ENCODE measurements at regions not wholly inside any gene's neighbourhood (a gene's known extent, or its start where the extent isn't known, plus 50 kb on each side); places are given as distances from the start of the nearest gene placed in this dataset.

DNA sequence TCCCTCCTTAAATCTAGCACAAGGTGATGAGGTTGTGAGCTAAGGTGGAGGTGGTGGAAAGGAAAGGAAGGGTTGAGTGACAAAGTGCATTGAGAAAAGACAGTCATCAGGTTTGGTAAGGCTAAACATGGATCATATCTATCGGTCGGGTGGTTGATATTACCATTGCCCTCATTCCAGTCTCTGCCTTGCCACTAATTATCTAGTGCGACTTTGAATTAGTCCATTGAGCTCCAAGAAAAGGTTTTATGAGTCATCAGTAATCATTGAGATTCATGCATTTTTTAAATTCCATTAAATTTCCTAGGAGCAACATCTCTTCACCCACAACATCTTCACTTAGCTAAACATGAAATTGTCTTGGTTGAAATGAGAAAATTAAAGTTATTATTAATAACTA lies 68.9 kb upstream of the FRMD4A start:
- Mint-ChIP-seq H3K4me3 (no peak overlapping the region), H3K4me1 (peaks cover 2% of the 10 kb centered on the region), H3K27ac (no peak overlapping the region), H3K36me3 (ENCODE audit: low read depth) (peaks cover 2% of the 10 kb centered on the region), H3K27me3 (peaks cover 16% of the 10 kb centered on the region)
- no peaks in the 10 kb centered on the region for H3K9me3 ChIP-seq (ENCODE audit: control insufficient read depth, low read length, poor library complexity, severe bottlenecking)
- ATAC-seq, result no peak
- DNase-seq, result no peak

DNA sequence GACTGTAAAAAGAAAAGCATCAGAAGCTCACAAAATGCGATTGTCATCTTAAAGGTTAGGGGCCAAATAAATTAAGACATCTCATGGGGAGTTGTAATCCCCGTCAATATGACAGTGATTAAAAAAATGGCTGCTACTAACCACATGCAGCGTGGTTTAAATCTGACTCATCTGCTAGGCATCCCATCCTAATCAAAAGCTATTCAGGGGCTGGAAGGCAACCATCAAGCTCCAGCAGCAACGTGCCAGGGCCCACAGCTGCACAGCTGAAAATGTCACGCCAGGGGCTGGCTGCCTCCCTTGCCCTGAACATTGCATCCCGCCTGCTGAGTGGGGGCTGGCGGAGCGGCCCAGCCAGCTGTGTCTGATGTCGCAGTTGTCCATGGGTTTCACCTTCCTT lies 66.3 kb upstream of the FRMD4A start:
- Mint-ChIP-seq H3K36me3 (ENCODE audit: low read depth) (peaks cover 2% of the 10 kb centered on the region), H3K27me3 (peaks cover 6% of the 10 kb centered on the region), H3K4me1 (no peaks in the 10 kb centered on the region), H3K27ac (no peak overlapping the region), H3K4me3 (no peak overlapping the region)
- ATAC-seq (no peak), DNase-seq (no peak)
- no peaks in the 10 kb centered on the region for H3K9me3 ChIP-seq (ENCODE audit: control insufficient read depth, low read length, poor library complexity, severe bottlenecking)

GRCh38 chr10:14396411-14397048 lies 65.8 kb upstream of the FRMD4A start:
- peaks cover 2% of the 10 kb centered on the region for H3K36me3 Mint-ChIP-seq (ENCODE audit: low read depth)
- peaks cover 6% of the 10 kb centered on the region for H3K27me3 Mint-ChIP-seq
- H3K4me1 Mint-ChIP-seq, result no peaks in the 10 kb centered on the region
- DNase-seq, result no peak
- no peak overlapping the region for H3K4me3 Mint-ChIP-seq
- no peak overlapping the region for H3K27ac Mint-ChIP-seq
- no peaks in the 10 kb centered on the region for H3K9me3 ChIP-seq (ENCODE audit: control insufficient read depth, low read length, poor library complexity, severe bottlenecking)
- ATAC-seq, result no peak

GRCh38 chr10:14394179-14394578 lies 63.5 kb upstream of the FRMD4A start:
- no peaks in the 10 kb centered on the region for H3K27me3 Mint-ChIP-seq
- no peak for DNase-seq
- no peak overlapping the region for H3K27ac Mint-ChIP-seq
- H3K4me3 Mint-ChIP-seq, result no peak overlapping the region
- peaks cover 11% of the 10 kb centered on the region for H3K4me1 Mint-ChIP-seq
- no peaks in the 10 kb centered on the region for H3K9me3 ChIP-seq (ENCODE audit: control insufficient read depth, low read length, poor library complexity, severe bottlenecking)
- no peak for ATAC-seq
- H3K36me3 Mint-ChIP-seq (ENCODE audit: low read depth), result no peaks in the 10 kb centered on the region

DNA sequence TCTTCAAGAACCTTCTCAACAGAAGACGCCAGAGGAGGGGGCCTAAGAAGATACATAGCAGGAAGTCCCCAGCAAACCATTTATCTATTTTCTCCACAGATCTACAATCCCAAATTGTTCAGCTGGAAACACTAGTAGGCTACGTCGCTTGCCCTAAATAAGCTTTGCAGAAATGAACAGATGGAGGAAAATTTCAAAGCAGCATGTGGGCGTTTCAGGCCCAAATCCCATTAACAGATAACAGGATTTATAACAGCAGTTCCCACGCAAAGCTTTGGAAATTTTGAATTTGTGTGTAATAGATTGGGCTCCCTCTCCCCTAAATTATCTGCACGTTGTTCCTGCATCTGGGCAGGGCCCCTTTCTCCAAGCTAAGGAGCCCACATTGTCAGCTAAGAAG lies 60.6 kb upstream of the FRMD4A start:
- H3K27me3 Mint-ChIP-seq, result peaks cover 5% of the 10 kb centered on the region
- H3K4me3 Mint-ChIP-seq, result no peak overlapping the region
- no peak for DNase-seq
- H3K4me1 Mint-ChIP-seq, result peaks cover 11% of the 10 kb centered on the region
- H3K9me3 ChIP-seq (ENCODE audit: control insufficient read depth, low read length, poor library complexity, severe bottlenecking), result no peaks in the 10 kb centered on the region
- ATAC-seq, result no peak
- no peaks in the 10 kb centered on the region for H3K36me3 Mint-ChIP-seq (ENCODE audit: low read depth)
- no peak overlapping the region for H3K27ac Mint-ChIP-seq

GRCh38 chr10:14389981-14390590 lies 59.4 kb upstream of the FRMD4A start:
- peaks cover 12% of the 10 kb centered on the region for H3K27me3 Mint-ChIP-seq
- H3K27ac Mint-ChIP-seq, result peak overlapping the region; percentile 14
- peak; percentile 52 for ATAC-seq
- H3K4me1 Mint-ChIP-seq, result peaks cover 19% of the 10 kb centered on the region
- H3K9me3 ChIP-seq (ENCODE audit: control insufficient read depth, low read length, poor library complexity, severe bottlenecking), result no peaks in the 10 kb centered on the region
- peak overlapping the region; percentile 25 for H3K4me3 Mint-ChIP-seq
- no peaks in the 10 kb centered on the region for H3K36me3 Mint-ChIP-seq (ENCODE audit: low read depth)
- DNase-seq, result no peak

DNA sequence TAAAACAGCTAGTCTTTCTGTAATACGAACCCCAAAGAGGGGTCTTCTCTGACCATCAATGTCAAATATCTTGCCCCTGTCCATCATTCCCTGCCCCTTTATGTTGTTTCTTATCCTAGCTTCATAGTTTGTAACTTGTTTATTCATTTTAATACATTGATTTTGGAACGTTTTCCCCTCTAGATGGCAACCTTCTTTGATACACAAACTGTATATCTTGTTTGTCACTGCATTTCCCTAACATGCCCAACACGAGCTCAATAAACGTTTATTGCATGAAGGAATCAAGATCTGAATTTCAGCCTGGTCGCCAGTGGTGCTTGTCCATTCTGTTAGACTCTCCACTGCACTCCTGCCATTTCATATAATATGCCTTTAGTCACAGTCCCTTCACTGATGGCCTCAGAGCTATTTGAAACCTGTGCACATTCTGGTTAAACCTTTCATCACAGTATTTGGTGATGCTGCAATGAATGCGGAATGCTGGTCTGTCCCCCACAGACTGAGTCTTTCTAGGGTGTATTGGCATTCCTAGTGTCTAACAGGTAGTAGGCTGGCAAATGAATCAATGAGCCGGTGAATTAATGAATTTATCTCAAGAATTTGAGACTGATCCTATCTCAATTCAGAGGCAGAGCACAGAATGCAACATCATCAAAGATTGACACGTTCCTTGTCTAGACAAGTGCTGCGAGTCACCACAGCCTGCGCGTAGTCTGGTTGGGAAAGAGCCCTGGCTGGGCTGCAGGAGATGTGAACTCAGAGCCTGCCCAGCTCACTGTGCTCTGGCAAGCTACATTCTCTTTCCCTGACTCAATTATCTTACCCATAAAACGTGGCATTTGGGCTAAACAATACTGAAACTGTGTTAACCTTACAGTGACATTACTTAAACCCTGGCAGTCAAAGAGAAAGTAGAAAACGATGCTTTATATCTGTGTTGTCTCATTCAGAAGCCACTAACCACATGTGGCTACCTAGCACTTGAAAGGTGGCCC lies 55.2 kb upstream of the FRMD4A start:
- DNase-seq, result no peak
- Mint-ChIP-seq H3K4me1 (peaks cover 36% of the 10 kb centered on the region), H3K4me3 (peak overlapping the region; percentile 15), H3K27me3 (peaks cover 33% of the 10 kb centered on the region), H3K36me3 (ENCODE audit: low read depth) (no peaks in the 10 kb centered on the region), H3K27ac (no peak overlapping the region)
- peak; percentile 33 for ATAC-seq
- no peaks in the 10 kb centered on the region for H3K9me3 ChIP-seq (ENCODE audit: control insufficient read depth, low read length, poor library complexity, severe bottlenecking)

GRCh38 chr10:14384915-14385314 lies 54.2 kb upstream of the FRMD4A start:
- Mint-ChIP-seq H3K4me3 (no peak overlapping the region), H3K27ac (no peak overlapping the region)

DNA sequence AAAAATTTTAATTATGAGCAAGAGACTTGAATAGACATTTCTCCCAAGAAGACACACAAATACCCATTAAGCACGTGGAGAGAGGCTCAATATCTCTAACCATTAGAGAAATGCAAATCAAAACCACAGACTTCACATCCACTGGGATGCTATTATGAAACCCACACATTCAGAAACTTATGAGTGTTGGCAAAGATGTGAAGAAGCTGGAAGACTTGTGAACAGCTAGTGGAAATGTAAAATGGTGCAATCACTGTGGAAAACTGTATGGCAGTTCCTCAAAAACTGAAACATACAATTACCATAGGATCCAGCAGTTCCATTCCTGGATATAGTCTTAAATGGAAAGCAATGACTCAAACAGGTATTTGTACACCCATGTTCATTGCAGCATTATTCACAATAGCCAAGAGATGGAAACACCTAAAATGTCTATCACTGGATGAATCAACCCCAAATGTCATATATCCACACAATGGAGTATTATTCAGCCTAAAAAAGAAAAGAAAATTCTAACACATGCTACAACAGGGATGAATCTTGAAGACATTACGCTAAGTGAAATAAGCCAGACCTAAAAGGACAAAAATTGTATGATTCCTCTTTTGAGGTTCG lies 53.5 kb upstream of the FRMD4A start:
- Mint-ChIP-seq H3K4me3 (no peak overlapping the region), H3K27ac (no peak overlapping the region), H3K27me3 (peaks cover 37% of the 10 kb centered on the region), H3K36me3 (ENCODE audit: low read depth) (no peaks in the 10 kb centered on the region), H3K4me1 (peaks cover 25% of the 10 kb centered on the region)
- no peaks in the 10 kb centered on the region for H3K9me3 ChIP-seq (ENCODE audit: control insufficient read depth, low read length, poor library complexity, severe bottlenecking)
- DNase-seq (no peak), ATAC-seq (no peak)

More at GRCh38 chr10:14384915-14385314, 54.2 kb upstream of the FRMD4A start:
- H3K27me3 Mint-ChIP-seq, result peaks cover 34% of the 10 kb centered on the region
- DNase-seq (no peak), ATAC-seq (no peak)
- H3K9me3 ChIP-seq (ENCODE audit: control insufficient read depth, low read length, poor library complexity, severe bottlenecking), result no peaks in the 10 kb centered on the region
- H3K4me1 Mint-ChIP-seq, result peaks cover 28% of the 10 kb centered on the region
- no peaks in the 10 kb centered on the region for H3K36me3 Mint-ChIP-seq (ENCODE audit: low read depth)

GRCh38 chr10:14383266-14383665 lies 52.5 kb upstream of the FRMD4A start:
- Mint-ChIP-seq H3K27ac (no peak overlapping the region), H3K36me3 (ENCODE audit: low read depth) (no peaks in the 10 kb centered on the region), H3K4me3 (no peak overlapping the region), H3K4me1 (peaks cover 25% of the 10 kb centered on the region), H3K27me3 (peaks cover 39% of the 10 kb centered on the region)
- H3K9me3 ChIP-seq (ENCODE audit: control insufficient read depth, low read length, poor library complexity, severe bottlenecking), result no peaks in the 10 kb centered on the region
- ATAC-seq (no peak), DNase-seq (no peak)

DNA sequence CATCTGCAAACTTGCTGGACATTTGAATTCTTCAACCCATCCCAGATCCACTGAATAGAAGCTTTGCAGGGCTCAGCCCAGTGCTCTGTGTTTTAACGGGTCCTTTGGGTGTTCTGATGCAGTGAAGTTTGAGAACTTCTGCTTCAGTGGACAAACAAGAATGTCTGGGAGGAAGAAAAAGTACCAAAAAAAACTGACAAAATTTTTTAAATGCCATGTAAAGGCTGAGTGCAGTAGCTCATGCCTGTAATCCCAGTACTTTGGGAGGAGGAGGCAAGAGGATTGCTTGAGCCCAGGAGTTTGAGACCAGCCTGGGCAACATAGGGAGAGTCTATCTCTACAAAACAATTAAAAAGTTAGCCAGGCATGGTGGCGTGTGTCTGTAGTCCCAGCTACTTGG lies 51.8 kb upstream of the FRMD4A start:
- Mint-ChIP-seq H3K36me3 (ENCODE audit: low read depth) (no peaks in the 10 kb centered on the region), H3K27me3 (peaks cover 43% of the 10 kb centered on the region), H3K27ac (no peak overlapping the region), H3K4me3 (no peak overlapping the region), H3K4me1 (peaks cover 25% of the 10 kb centered on the region)
- no peak for ATAC-seq
- no peak for DNase-seq
- H3K9me3 ChIP-seq (ENCODE audit: control insufficient read depth, low read length, poor library complexity, severe bottlenecking), result no peaks in the 10 kb centered on the region

GRCh38 chr10:14382022-14382421 lies 51.3 kb upstream of the FRMD4A start:
- H3K27ac Mint-ChIP-seq, result no peak overlapping the region
- no peaks in the 10 kb centered on the region for H3K36me3 Mint-ChIP-seq (ENCODE audit: low read depth)
- H3K9me3 ChIP-seq (ENCODE audit: control insufficient read depth, low read length, poor library complexity, severe bottlenecking), result no peaks in the 10 kb centered on the region
- ATAC-seq (peak; percentile 93), DNase-seq (peak in 1 of 3 donors; percentile 10)
- H3K4me3 Mint-ChIP-seq, result peak overlapping the region; percentile 15
- peaks cover 25% of the 10 kb centered on the region for H3K4me1 Mint-ChIP-seq
- H3K27me3 Mint-ChIP-seq, result peaks cover 49% of the 10 kb centered on the region

DNA sequence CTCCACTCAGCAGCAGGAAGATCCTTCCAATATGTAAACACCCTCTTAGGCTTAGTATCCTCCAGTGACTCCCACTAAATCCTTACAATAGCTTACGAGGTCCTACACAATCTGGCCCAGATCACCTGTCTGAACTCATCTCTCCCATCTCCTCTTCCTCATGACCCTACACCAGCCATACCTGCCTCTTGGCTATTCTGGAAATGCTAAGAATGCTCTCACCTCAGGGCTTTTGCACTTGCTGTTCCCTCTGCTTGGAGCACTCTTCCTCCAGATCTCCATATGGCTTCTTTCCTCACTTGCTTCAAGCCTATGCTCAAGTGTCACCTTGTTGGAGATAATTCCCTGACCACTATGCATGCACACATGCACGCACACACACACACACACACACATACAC lies 50.8 kb upstream of the FRMD4A start:
- ATAC-seq, result no peak
- H3K9me3 ChIP-seq (ENCODE audit: control insufficient read depth, low read length, poor library complexity, severe bottlenecking), result no peaks in the 10 kb centered on the region
- Mint-ChIP-seq H3K27ac (no peak overlapping the region), H3K4me3 (no peak overlapping the region), H3K27me3 (peaks cover 52% of the 10 kb centered on the region), H3K36me3 (ENCODE audit: low read depth) (no peaks in the 10 kb centered on the region), H3K4me1 (peaks cover 25% of the 10 kb centered on the region)
- DNase-seq, result no peak

Data from T-helper 17 cell (primary cell).